ENCODE measurements at regions not wholly inside any gene's neighbourhood (a gene's known extent, or its start where the extent isn't known, plus 50 kb on each side); places are given as distances from the start of the nearest gene placed in this dataset.

DNA sequence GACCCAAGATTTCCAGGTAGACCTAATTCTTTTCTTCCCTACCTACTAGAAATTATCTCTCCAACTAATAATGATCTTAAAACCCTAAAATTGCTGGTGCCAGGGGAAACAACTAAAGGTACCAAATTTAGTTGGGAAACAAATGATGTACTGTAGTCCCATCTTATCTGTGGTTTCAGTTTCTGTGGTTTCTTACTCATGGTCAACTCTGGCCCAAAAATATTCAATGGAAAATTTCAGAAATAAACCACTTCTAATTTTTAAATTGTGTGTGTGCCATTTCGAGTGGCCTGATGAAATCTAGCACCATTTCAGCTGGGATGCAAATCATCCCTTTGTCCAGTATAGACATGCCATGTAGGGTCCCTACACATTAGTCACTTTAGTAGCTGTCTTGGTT lies 475.2 kb upstream of the EPHA7 start:
- TF ChIP-seq POLR2A (IDR thresholded peaks at IDR 0.05): no peak
- TF ChIP-seq, protein P1, sequence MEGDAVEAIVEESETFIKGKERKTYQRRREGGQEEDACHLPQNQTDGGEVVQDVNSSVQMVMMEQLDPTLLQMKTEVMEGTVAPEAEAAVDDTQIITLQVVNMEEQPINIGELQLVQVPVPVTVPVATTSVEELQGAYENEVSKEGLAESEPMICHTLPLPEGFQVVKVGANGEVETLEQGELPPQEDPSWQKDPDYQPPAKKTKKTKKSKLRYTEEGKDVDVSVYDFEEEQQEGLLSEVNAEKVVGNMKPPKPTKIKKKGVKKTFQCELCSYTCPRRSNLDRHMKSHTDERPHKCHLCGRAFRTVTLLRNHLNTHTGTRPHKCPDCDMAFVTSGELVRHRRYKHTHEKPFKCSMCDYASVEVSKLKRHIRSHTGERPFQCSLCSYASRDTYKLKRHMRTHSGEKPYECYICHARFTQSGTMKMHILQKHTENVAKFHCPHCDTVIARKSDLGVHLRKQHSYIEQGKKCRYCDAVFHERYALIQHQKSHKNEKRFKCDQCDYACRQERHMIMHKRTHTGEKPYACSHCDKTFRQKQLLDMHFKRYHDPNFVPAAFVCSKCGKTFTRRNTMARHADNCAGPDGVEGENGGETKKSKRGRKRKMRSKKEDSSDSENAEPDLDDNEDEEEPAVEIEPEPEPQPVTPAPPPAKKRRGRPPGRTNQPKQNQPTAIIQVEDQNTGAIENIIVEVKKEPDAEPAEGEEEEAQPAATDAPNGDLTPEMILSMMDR (IDR thresholded peaks at IDR 0.05): no peak
